HepG2 (cell line): ENCODE measurements at regions not wholly inside any gene's neighbourhood (a gene's known extent, or its start where the extent isn't known, plus 50 kb on each side); places are given as distances from the start of the nearest gene placed in this dataset.

Source experiments
- POLR2A ChIP-seq, 2 experiments: IDR thresholded peaks; 2 replicates each; pipeline ENCODE4 v1.6.1; 2011; ENCODE audit warnings: low read depth in 2 of 2, low read length in 2 of 2, mild to moderate bottlenecking in 1 of 2, moderate library complexity in 1 of 2; ENCODE audit not compliant: insufficient read depth in 1 of 2
- RBAK ChIP-seq: sonication (generic); formaldehyde crosslinking; IDR thresholded peaks from 2 replicates; pipeline ENCODE4 v1.5.1; 2020; ENCODE audit warnings: mild to moderate bottlenecking, missing genetic modification reagents
- TF ChIP-seq, protein P1 (sequence below): sonication (generic); formaldehyde crosslinking; IDR thresholded peaks from 2 replicates; pipeline ENCODE4 v1.5.0; 2020; ENCODE audit warnings: mild to moderate bottlenecking, missing genetic modification reagents, moderate library complexity
- TF ChIP-seq, protein P2 (sequence below): IDR thresholded peaks from 2 replicates; pipeline ENCODE4 v1.6.1; 2012; ENCODE audit warnings: inconsistent platforms

DNA sequence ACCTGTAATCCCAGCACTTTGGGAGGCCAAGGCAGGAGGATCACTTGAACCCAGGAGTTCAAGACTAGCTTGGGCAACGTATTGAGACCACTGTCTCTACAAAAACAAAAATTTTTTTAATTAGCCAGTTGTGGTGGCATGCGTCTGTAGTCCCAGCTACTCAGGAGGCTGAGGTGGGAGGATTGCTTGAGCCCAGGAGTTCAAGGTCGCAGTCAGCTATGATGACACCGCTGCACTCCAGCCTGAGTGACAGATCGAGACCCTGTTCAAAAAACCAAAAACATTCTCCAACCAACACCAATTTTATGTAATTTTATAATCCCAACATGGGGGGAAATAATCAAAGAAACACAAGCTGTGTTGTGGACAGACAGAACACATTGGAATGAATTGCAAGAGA is 54.6 kb upstream of the TNRC6A start:
- TF ChIP-seq POLR2A (IDR thresholded peaks at IDR 0.05; ENCODE audit: insufficient read depth in 1 of 2, low read depth in 2 of 2, low read length in 2 of 2) (no peak), RBAK (CRISPR knock-in tag) (no peak)
- TF ChIP-seq, protein P1, sequence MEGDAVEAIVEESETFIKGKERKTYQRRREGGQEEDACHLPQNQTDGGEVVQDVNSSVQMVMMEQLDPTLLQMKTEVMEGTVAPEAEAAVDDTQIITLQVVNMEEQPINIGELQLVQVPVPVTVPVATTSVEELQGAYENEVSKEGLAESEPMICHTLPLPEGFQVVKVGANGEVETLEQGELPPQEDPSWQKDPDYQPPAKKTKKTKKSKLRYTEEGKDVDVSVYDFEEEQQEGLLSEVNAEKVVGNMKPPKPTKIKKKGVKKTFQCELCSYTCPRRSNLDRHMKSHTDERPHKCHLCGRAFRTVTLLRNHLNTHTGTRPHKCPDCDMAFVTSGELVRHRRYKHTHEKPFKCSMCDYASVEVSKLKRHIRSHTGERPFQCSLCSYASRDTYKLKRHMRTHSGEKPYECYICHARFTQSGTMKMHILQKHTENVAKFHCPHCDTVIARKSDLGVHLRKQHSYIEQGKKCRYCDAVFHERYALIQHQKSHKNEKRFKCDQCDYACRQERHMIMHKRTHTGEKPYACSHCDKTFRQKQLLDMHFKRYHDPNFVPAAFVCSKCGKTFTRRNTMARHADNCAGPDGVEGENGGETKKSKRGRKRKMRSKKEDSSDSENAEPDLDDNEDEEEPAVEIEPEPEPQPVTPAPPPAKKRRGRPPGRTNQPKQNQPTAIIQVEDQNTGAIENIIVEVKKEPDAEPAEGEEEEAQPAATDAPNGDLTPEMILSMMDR (CRISPR knock-in tag): no peak
- TF ChIP-seq, protein P2, sequence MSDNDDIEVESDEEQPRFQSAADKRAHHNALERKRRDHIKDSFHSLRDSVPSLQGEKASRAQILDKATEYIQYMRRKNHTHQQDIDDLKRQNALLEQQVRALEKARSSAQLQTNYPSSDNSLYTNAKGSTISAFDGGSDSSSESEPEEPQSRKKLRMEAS: no peak
